WTC11 (cell line): ENCODE measurements at regions not wholly inside any gene's neighbourhood (a gene's known extent, or its start where the extent isn't known, plus 50 kb on each side); places are given as distances from the start of the nearest gene placed in this dataset.

ENCODE experiments used
- ATAC-seq: fragments of 200-7000 bp; cut with Tn5 transposase; 2 replicates; pipeline ENCODE4 v1.10.0; 2021; ENCODE audit warnings: mild to moderate bottlenecking, moderate library complexity
- CTCF ChIA-PET: fragments of 300-600 bp; sonication (Branson Sonifier 250); formaldehyde crosslinking; loops from one replicate; lab custom pipeline; 2021; ENCODE audit warnings: antibody characterized with exemption; lab: Charles Lee
- POLR2A ChIA-PET: fragments of 350-600 bp; sonication (Branson Sonifier 250); formaldehyde crosslinking; loops from one replicate; lab custom pipeline; 2021; ENCODE audit warnings: antibody characterized with exemption; lab: Charles Lee
- DNase-seq: peaks from one replicate; pipeline ENCODE4 v3.0.0; 2021; ENCODE audit warnings: low spot score
- H3K27ac Mint-ChIP-seq: 2 replicates; pipeline ENCODE4 v1.8.0; 2021; ENCODE audit warnings: mixed read lengths
- H3K27me3 Mint-ChIP-seq: 2 replicates; pipeline ENCODE4 v1.8.0; 2021; ENCODE audit warnings: low read depth, mild to moderate bottlenecking, moderate library complexity, mixed read lengths
- H3K36me3 Mint-ChIP-seq: 2 replicates; pipeline ENCODE4 v1.8.0; 2021; ENCODE audit warnings: mixed read lengths
- H3K4me1 Mint-ChIP-seq: 2 replicates; pipeline ENCODE4 v1.8.0; 2022; ENCODE audit warnings: mixed read lengths
- H3K4me3 Mint-ChIP-seq: 2 replicates; pipeline ENCODE4 v1.8.0; 2021; ENCODE audit warnings: mild to moderate bottlenecking, moderate library complexity, mixed read lengths
- H3K9me3 Mint-ChIP-seq: 2 replicates; pipeline ENCODE4 v1.8.0; 2021; ENCODE audit warnings: mixed read lengths
- ATF2 ChIP-seq: sonication (generic); formaldehyde crosslinking; IDR thresholded peaks from 2 replicates; pipeline ENCODE4 v1.8.1; 2022; ENCODE audit warnings: low read depth, missing genetic modification reagents, borderline replicate concordance
- ATF3 ChIP-seq: sonication (generic); formaldehyde crosslinking; conservative IDR thresholded peaks from 2 replicates; pipeline ENCODE4 v1.8.1; 2022; ENCODE audit warnings: mild to moderate bottlenecking, missing genetic modification reagents
- E2F5 ChIP-seq: sonication (generic); formaldehyde crosslinking; IDR thresholded peaks from 2 replicates; pipeline ENCODE4 v1.8.1; 2022; ENCODE audit warnings: mild to moderate bottlenecking, moderate library complexity, missing genetic modification reagents
- ETV6 ChIP-seq: sonication (generic); formaldehyde crosslinking; IDR thresholded peaks from 2 replicates; pipeline ENCODE4 v1.8.1; 2022; ENCODE audit warnings: mild to moderate bottlenecking, missing genetic modification reagents
- GTF2I ChIP-seq: fragments of 250-450 bp; sonication (Bioruptor Pico); conservative IDR thresholded peaks from 2 replicates; pipeline ENCODE4 v1.4.0; 2021; ENCODE audit warnings: mild to moderate bottlenecking
- HMGA2 ChIP-seq: fragments of 250-450 bp; sonication (Bioruptor Pico); IDR thresholded peaks from 2 replicates; pipeline ENCODE4 v1.4.0; 2021; ENCODE audit warnings: mild to moderate bottlenecking, moderate library complexity
- HMGXB4 ChIP-seq: sonication (generic); formaldehyde crosslinking; IDR thresholded peaks from 2 replicates; pipeline ENCODE4 v1.8.1; 2023; ENCODE audit warnings: mild to moderate bottlenecking, moderate library complexity, missing genetic modification reagents
- IRF2 ChIP-seq: sonication (generic); formaldehyde crosslinking; IDR thresholded peaks from 2 replicates; pipeline ENCODE4 v1.8.0; 2022; ENCODE audit warnings: low read depth, missing genetic modification reagents, borderline replicate concordance
- JUN ChIP-seq: sonication (generic); formaldehyde crosslinking; IDR thresholded peaks from 2 replicates; pipeline ENCODE4 v1.8.0; 2023; ENCODE audit warnings: mild to moderate bottlenecking, missing genetic modification reagents
- MLX ChIP-seq: sonication (generic); formaldehyde crosslinking; IDR thresholded peaks from 2 replicates; pipeline ENCODE4 v1.8.1; 2023; ENCODE audit warnings: mild to moderate bottlenecking, missing genetic modification reagents, moderate library complexity
- RELA ChIP-seq: sonication (generic); formaldehyde crosslinking; IDR thresholded peaks from 2 replicates; pipeline ENCODE4 v1.8.1; 2022; ENCODE audit warnings: missing genetic modification reagents, mild to moderate bottlenecking, borderline replicate concordance
- STAT6 ChIP-seq: sonication (generic); formaldehyde crosslinking; conservative IDR thresholded peaks from 2 replicates; pipeline ENCODE4 v1.8.1; 2023; ENCODE audit warnings: mild to moderate bottlenecking, low read depth, missing genetic modification reagents, moderate library complexity
- ZNF219 ChIP-seq: sonication (generic); formaldehyde crosslinking; IDR thresholded peaks from 2 replicates; pipeline ENCODE4 v1.8.0; 2023; ENCODE audit warnings: missing genetic modification reagents, mild to moderate bottlenecking, borderline replicate concordance
- ZNF263 ChIP-seq: sonication (generic); formaldehyde crosslinking; IDR thresholded peaks from 2 replicates; pipeline ENCODE4 v1.8.1; 2022; ENCODE audit warnings: low read depth, mild to moderate bottlenecking, moderate library complexity, missing genetic modification reagents
- ZNF317 ChIP-seq: sonication (generic); formaldehyde crosslinking; IDR thresholded peaks from 2 replicates; pipeline ENCODE4 v1.8.1; 2023; ENCODE audit warnings: low read depth, mild to moderate bottlenecking, moderate library complexity, missing genetic modification reagents, borderline replicate concordance
- ZNF416 ChIP-seq: fragments of 250-450 bp; sonication (Bioruptor Pico); IDR thresholded peaks from 2 replicates; pipeline ENCODE4 v1.9.0; 2021; ENCODE audit warnings: mild to moderate bottlenecking, inconsistent platforms
- ZNF425 ChIP-seq: fragments of 250-450 bp; sonication (Bioruptor Pico); conservative IDR thresholded peaks from 2 replicates; pipeline ENCODE4 v1.9.0; 2021; ENCODE audit warnings: mild to moderate bottlenecking
- ZNF671 ChIP-seq: fragments of 250-450 bp; sonication (Bioruptor Pico); IDR thresholded peaks from 2 replicates; pipeline ENCODE4 v1.8.0; 2021; ENCODE audit warnings: mild to moderate bottlenecking

GRCh38 chr2:104790901-104791495 is 62.9 kb upstream of the POU3F3 start:
- no peak overlapping the region for H3K27ac Mint-ChIP-seq
- H3K9me3 Mint-ChIP-seq: no peaks in the 10 kb centered on the region
- H3K27me3 Mint-ChIP-seq: peaks cover 12% of the 10 kb centered on the region
- POLR2A ChIA-PET: no interaction called here
- TF ChIP-seq STAT6 (CRISPR knock-in tag) (no peak), HMGA2 (peak; percentile 100)
- CTCF ChIA-PET: interaction anchor here (1.5 kb wide), 1 partner anchor 13 kb away, joined by 4 read pairs; no protein-coding TSS in a partner anchor
- H3K4me1 Mint-ChIP-seq: peaks cover 35% of the 10 kb centered on the region
- ATAC-seq (no peak), DNase-seq (no peak)
- no peak overlapping the region for H3K4me3 Mint-ChIP-seq
- no peaks in the 10 kb centered on the region for H3K36me3 Mint-ChIP-seq

GRCh38 chr2:104793966-104794365 is 59.9 kb upstream of the POU3F3 start:
- H3K4me3 Mint-ChIP-seq: no peak overlapping the region

More at GRCh38 chr2:104793966-104794365, 59.9 kb upstream of the POU3F3 start:
- TF ChIP-seq GTF2I (CRISPR knock-in tag) (no peak), HMGXB4 (CRISPR knock-in tag) (no peak), RELA (no peak), ETV6 (CRISPR knock-in tag) (no peak), ATF2 (CRISPR knock-in tag) (no peak), MLX (CRISPR knock-in tag) (no peak), ZNF219 (no peak), ATF3 (CRISPR knock-in tag) (no peak), ZNF671 (CRISPR knock-in tag) (no peak), ZNF317 (no peak), IRF2 (CRISPR knock-in tag) (no peak), E2F5 (CRISPR knock-in tag) (no peak), ZNF425 (CRISPR knock-in tag) (no peak), ZNF416 (CRISPR knock-in tag) (no peak), JUN (CRISPR knock-in tag) (no peak), ZNF263 (CRISPR knock-in tag) (no peak)
- ChIA-PET CTCF (interaction anchor here (1.0 to 1.2 kb wide), 2 partner anchors 9 to 56 kb away, joined by 3 read pairs; no protein-coding TSS in a partner anchor), POLR2A (interaction anchor here (0.7 kb wide), 2 partner anchors 12 kb away, joined by 3 read pairs; no protein-coding TSS in a partner anchor)
- ATAC-seq (no peak), DNase-seq (no peak)
- Mint-ChIP-seq H3K27me3 (peaks cover 16% of the 10 kb centered on the region), H3K9me3 (no peaks in the 10 kb centered on the region), H3K27ac (no peak overlapping the region), H3K36me3 (no peaks in the 10 kb centered on the region), H3K4me1 (peaks cover 46% of the 10 kb centered on the region)
